Mesendoderm (in vitro differentiated cells): ENCODE measurements at regions not wholly inside any gene's neighbourhood (a gene's known extent, or its start where the extent isn't known, plus 50 kb on each side); places are given as distances from the start of the nearest gene placed in this dataset.
"Not testable (repeated sequence)": the region's sequence is repeated elsewhere in the genome, so short reads cannot be mapped to it uniquely, and the experiment has no call there.

Source experiments
- DNase-seq: peaks from one replicate; pipeline ENCODE4 v3.0.0; 2013
- H2AK5ac ChIP-seq: 2 replicates; pipeline ENCODE4 v1.6.1; 2013; ENCODE audit warnings: low read length, inconsistent platforms
- H2BK120ac ChIP-seq: 2 replicates; pipeline ENCODE4 v1.6.1; 2013; ENCODE audit warnings: low read depth, mild to moderate bottlenecking, low read length, moderate library complexity, mixed read lengths
- H2BK15ac ChIP-seq: replicated peaks from 2 replicates; pipeline ENCODE4 v1.6.1; 2013; ENCODE audit warnings: low read depth, mild to moderate bottlenecking, moderate library complexity
- H2BK5ac ChIP-seq: 2 replicates; pipeline ENCODE4 v1.6.1; 2013; ENCODE audit warnings: low read length, inconsistent platforms
- H3K18ac ChIP-seq: 2 replicates; pipeline ENCODE4 v1.6.1; 2013; ENCODE audit warnings: mild to moderate bottlenecking, low read length, mixed read lengths
- H3K23ac ChIP-seq: one replicate; pipeline ENCODE4 v1.6.1; 2013; ENCODE audit warnings: low read length
- H3K27ac ChIP-seq: 2 replicates; pipeline ENCODE4 v1.5.1; 2013; ENCODE audit warnings: low read depth, mild to moderate bottlenecking, inconsistent platforms, low read length, moderate library complexity
- H3K27me3 ChIP-seq: 2 replicates; pipeline ENCODE4 v1.6.1; 2013; ENCODE audit warnings: low read length, control low read depth, mild to moderate bottlenecking, inconsistent platforms; ENCODE audit not compliant: insufficient read depth, poor library complexity
- H3K36me3 ChIP-seq: 2 replicates; pipeline ENCODE4 v1.6.1; 2013; ENCODE audit warnings: low read length, inconsistent platforms; ENCODE audit not compliant: control insufficient read depth, insufficient read depth
- H3K4ac ChIP-seq: one replicate; pipeline ENCODE4 v1.6.1; 2013; ENCODE audit warnings: low read depth, mild to moderate bottlenecking, low read length, moderate library complexity
- H3K4me1 ChIP-seq: 2 replicates; pipeline ENCODE4 v1.6.1; 2013; ENCODE audit warnings: low read depth, low read length, inconsistent platforms; ENCODE audit not compliant: control insufficient read depth
- H3K4me2 ChIP-seq: 2 replicates; pipeline ENCODE4 v1.6.1; 2013; ENCODE audit warnings: low read length
- H3K4me3 ChIP-seq: 2 replicates; pipeline ENCODE4 v1.5.1; 2013; ENCODE audit warnings: mild to moderate bottlenecking, low read length
- H3K56ac ChIP-seq: one replicate; pipeline ENCODE4 v1.6.1; 2013; ENCODE audit warnings: low read length
- H3K79me1 ChIP-seq: 2 replicates; pipeline ENCODE4 v1.6.1; 2013; ENCODE audit warnings: low read length, inconsistent platforms
- H3K79me2 ChIP-seq: 2 replicates; pipeline ENCODE4 v1.6.1; 2013; ENCODE audit warnings: mild to moderate bottlenecking, low read length; ENCODE audit not compliant: control insufficient read depth, insufficient read depth
- H3K9ac ChIP-seq: 2 replicates; pipeline ENCODE4 v1.6.1; 2013; ENCODE audit warnings: low read length, inconsistent platforms
- H4K5ac ChIP-seq: one replicate; pipeline ENCODE4 v1.6.1; 2013; ENCODE audit warnings: low read length
- H4K8ac ChIP-seq: one replicate; pipeline ENCODE4 v1.6.1; 2013; ENCODE audit warnings: low read depth, mild to moderate bottlenecking, control low read depth, low read length, moderate library complexity
- WGBS: extraction: QIAGEN DNeasy Blood & Tissue Kit; methylation state at CpG from one replicate; pipeline ENCODE4 v1.1.7; 2013; ENCODE audit warnings: low lambda C conversion rate, missing lambda C conversion rate; ENCODE audit not compliant: insufficient coverage; ENCODE audit errors: extremely low coverage; 5-methylcytosine and 5-hydroxymethylcytosine counted together

- Histone ChIP-seq H3K9ac (no peak overlapping the region), H2BK15ac (no peak overlapping the region), H3K4ac (no peak overlapping the region), H3K4me1 (no peaks in the 10 kb centered on the region), H3K23ac (no peak overlapping the region), H3K79me1 (no peaks in the 10 kb centered on the region), H3K4me2 (no peak overlapping the region), H2BK5ac (no peak overlapping the region), H3K18ac (no peak overlapping the region), H4K5ac (no peak overlapping the region), H3K27me3 (no peaks in the 10 kb centered on the region), H2AK5ac (no peak overlapping the region), H3K79me2 (no peaks in the 10 kb centered on the region), H4K8ac (no peak overlapping the region), H3K36me3 (no peaks in the 10 kb centered on the region), H3K27ac (no peak overlapping the region), H3K56ac (no peak overlapping the region), H2BK120ac (no peak overlapping the region), H3K4me3 (no peak overlapping the region)
- DNase-seq = no peak
- WGBS = no CpG with 5 or more reads among the region's 7 CpGs
Observed at GRCh38 chr1:110267260-110267659, 57.1 kb downstream of the KCNC4 start.

GRCh38 chr1:110272045-110272444 is 61.9 kb downstream of the KCNC4 start:
- no peak overlapping the region for H2BK120ac ChIP-seq
- H2BK15ac ChIP-seq = no peak overlapping the region
- peak; percentile 42 for DNase-seq
- H3K27me3 ChIP-seq = no peaks in the 10 kb centered on the region
- no peak overlapping the region for H3K4me2 ChIP-seq
- H4K5ac ChIP-seq = no peak overlapping the region
- H2AK5ac ChIP-seq = no peak overlapping the region
- no peaks in the 10 kb centered on the region for H3K4me1 ChIP-seq
- no peaks in the 10 kb centered on the region for H3K36me3 ChIP-seq
- H3K4me3 ChIP-seq = no peak overlapping the region
- H3K79me2 ChIP-seq = no peaks in the 10 kb centered on the region
- H3K18ac ChIP-seq = no peak overlapping the region
- H3K9ac ChIP-seq = no peak overlapping the region
- no peak overlapping the region for H3K4ac ChIP-seq
- no peak overlapping the region for H4K8ac ChIP-seq
- no peak overlapping the region for H3K23ac ChIP-seq
- no peak overlapping the region for H3K56ac ChIP-seq
- H3K27ac ChIP-seq = no peak overlapping the region
- no peak overlapping the region for H2BK5ac ChIP-seq
- no peaks in the 10 kb centered on the region for H3K79me1 ChIP-seq

- WGBS = no CpG with 5 or more reads among the region's 2 CpGs
- not testable (repeated sequence) for H3K4ac ChIP-seq, H3K27me3 ChIP-seq, H3K79me1 ChIP-seq, H3K36me3 ChIP-seq, H3K9ac ChIP-seq, H2BK120ac ChIP-seq, H3K23ac ChIP-seq, H2BK15ac ChIP-seq, H3K4me2 ChIP-seq, DNase-seq, H3K4me3 ChIP-seq, H3K79me2 ChIP-seq, H3K56ac ChIP-seq, H3K27ac ChIP-seq, H4K5ac ChIP-seq, H2BK5ac ChIP-seq, H3K4me1 ChIP-seq, H2AK5ac ChIP-seq, H4K8ac ChIP-seq, H3K18ac ChIP-seq
Observed at GRCh38 chr1:110273832-110274231, 63.7 kb downstream of the KCNC4 start.

- Histone ChIP-seq H3K9ac (no peak overlapping the region), H3K4me3 (no peak overlapping the region), H3K27me3 (no peaks in the 10 kb centered on the region), H3K27ac (no peak overlapping the region), H3K36me3 (no peaks in the 10 kb centered on the region), H3K79me1 (no peaks in the 10 kb centered on the region), H3K4me1 (no peaks in the 10 kb centered on the region), H4K5ac (no peak overlapping the region), H3K4me2 (no peak overlapping the region), H3K4ac (no peak overlapping the region), H3K56ac (no peak overlapping the region), H2AK5ac (no peak overlapping the region), H3K23ac (no peak overlapping the region), H4K8ac (no peak overlapping the region), H3K79me2 (no peaks in the 10 kb centered on the region), H2BK5ac (no peak overlapping the region), H2BK120ac (no peak overlapping the region), H2BK15ac (no peak overlapping the region), H3K18ac (no peak overlapping the region)
- peak; percentile 55 for DNase-seq
- no CpG with 5 or more reads among the region's 7 CpGs for WGBS
Observed at GRCh38 chr1:110280126-110280525, 59.1 kb upstream of the RBM15 start.

GRCh38 chr1:110280804-110281203 is 58.4 kb upstream of the RBM15 start:
- no peak overlapping the region for H3K18ac ChIP-seq
- no peaks in the 10 kb centered on the region for H3K27me3 ChIP-seq
- H3K36me3 ChIP-seq = no peaks in the 10 kb centered on the region
- H3K9ac ChIP-seq = no peak overlapping the region
- H3K56ac ChIP-seq = no peak overlapping the region
- WGBS = no CpG with 5 or more reads among the region's 5 CpGs
- H3K4me2 ChIP-seq = no peak overlapping the region
- no peak overlapping the region for H4K5ac ChIP-seq
- no peak overlapping the region for H3K23ac ChIP-seq
- no peak overlapping the region for H3K4me3 ChIP-seq
- H2BK5ac ChIP-seq = no peak overlapping the region
- H4K8ac ChIP-seq = no peak overlapping the region
- no peak overlapping the region for H2BK15ac ChIP-seq
- no peak overlapping the region for H3K27ac ChIP-seq
- no peaks in the 10 kb centered on the region for H3K4me1 ChIP-seq
- H3K79me1 ChIP-seq = no peaks in the 10 kb centered on the region
- H2AK5ac ChIP-seq = no peak overlapping the region
- H3K4ac ChIP-seq = no peak overlapping the region
- no peaks in the 10 kb centered on the region for H3K79me2 ChIP-seq
- no peak overlapping the region for H2BK120ac ChIP-seq
- no peak for DNase-seq

GRCh38 chr1:110281363-110282290 is 57.5 kb upstream of the RBM15 start:
- Histone ChIP-seq H3K23ac (no peak overlapping the region), H3K4me2 (no peak overlapping the region), H3K9ac (no peak overlapping the region), H3K36me3 (no peaks in the 10 kb centered on the region), H3K4me3 (no peak overlapping the region), H3K18ac (no peak overlapping the region), H3K4me1 (no peaks in the 10 kb centered on the region), H3K79me1 (no peaks in the 10 kb centered on the region), H4K8ac (no peak overlapping the region), H4K5ac (no peak overlapping the region), H2BK120ac (no peak overlapping the region), H2BK5ac (no peak overlapping the region), H2BK15ac (no peak overlapping the region), H3K4ac (no peak overlapping the region), H3K27me3 (no peaks in the 10 kb centered on the region), H3K56ac (no peak overlapping the region), H2AK5ac (no peak overlapping the region), H3K27ac (no peak overlapping the region), H3K79me2 (no peaks in the 10 kb centered on the region)
- DNase-seq = no peak
- WGBS = no CpG with 5 or more reads among the region's 6 CpGs
